Uterus (tissue), 2 donors: ENCODE measurements at regions not wholly inside any gene's neighbourhood (a gene's known extent, or its start where the extent isn't known, plus 50 kb on each side); places are given as distances from the start of the nearest gene placed in this dataset.

Source experiments
- POLR2A ChIP-seq, 2 donors: fragments of 450-650 bp; IDR thresholded peaks; one replicate each; pipeline ENCODE4 v1.6.1; 2016; ENCODE audit warnings: antibody characterized with exemption in 2 of 2, mild to moderate bottlenecking in 1 of 2, moderate library complexity in 1 of 2
- TF ChIP-seq, protein P1 (sequence below), 4 experiments: fragments of 200-600 bp in 2 of 4; fragments of 450-650 bp in 2 of 4; sonication (generic) in 2 of 4; IDR thresholded peaks; one replicate each; pipeline ENCODE4 v1.5.1; 2016 to 2019; ENCODE audit warnings: antibody characterized with exemption in 4 of 4, mild to moderate bottlenecking in 2 of 4, moderate library complexity in 1 of 4

DNA sequence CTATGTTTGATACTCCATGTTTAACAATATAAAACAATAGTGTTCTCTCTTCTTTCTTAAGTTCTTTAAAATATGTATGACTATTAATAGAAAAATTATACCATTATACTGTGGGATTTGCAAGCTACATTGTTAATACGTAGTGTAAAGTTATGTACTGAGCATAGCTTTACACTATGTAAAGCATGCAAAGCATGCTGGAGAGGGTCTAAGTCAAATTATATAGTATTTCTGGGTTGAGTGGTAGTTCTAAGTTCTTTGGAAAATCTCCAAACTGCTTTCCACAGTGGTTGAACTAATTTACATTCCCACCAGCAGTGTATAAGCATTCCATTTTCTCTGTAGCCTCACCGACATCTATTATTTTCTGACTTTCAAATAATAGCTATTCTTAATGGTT, 253.0 kb downstream of the RAP2B start:
- TF ChIP-seq POLR2A (IDR thresholded peaks at IDR 0.05), result no peak
- TF ChIP-seq, protein P1, sequence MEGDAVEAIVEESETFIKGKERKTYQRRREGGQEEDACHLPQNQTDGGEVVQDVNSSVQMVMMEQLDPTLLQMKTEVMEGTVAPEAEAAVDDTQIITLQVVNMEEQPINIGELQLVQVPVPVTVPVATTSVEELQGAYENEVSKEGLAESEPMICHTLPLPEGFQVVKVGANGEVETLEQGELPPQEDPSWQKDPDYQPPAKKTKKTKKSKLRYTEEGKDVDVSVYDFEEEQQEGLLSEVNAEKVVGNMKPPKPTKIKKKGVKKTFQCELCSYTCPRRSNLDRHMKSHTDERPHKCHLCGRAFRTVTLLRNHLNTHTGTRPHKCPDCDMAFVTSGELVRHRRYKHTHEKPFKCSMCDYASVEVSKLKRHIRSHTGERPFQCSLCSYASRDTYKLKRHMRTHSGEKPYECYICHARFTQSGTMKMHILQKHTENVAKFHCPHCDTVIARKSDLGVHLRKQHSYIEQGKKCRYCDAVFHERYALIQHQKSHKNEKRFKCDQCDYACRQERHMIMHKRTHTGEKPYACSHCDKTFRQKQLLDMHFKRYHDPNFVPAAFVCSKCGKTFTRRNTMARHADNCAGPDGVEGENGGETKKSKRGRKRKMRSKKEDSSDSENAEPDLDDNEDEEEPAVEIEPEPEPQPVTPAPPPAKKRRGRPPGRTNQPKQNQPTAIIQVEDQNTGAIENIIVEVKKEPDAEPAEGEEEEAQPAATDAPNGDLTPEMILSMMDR (IDR thresholded peaks at IDR 0.05), result no peak
